ENCODE measurements at regions not wholly inside any gene's neighbourhood (a gene's known extent, or its start where the extent isn't known, plus 50 kb on each side); places are given as distances from the start of the nearest gene placed in this dataset.

- no peak overlapping the region for H3K4me2 ChIP-seq (ENCODE audit: low read length)
- no peak overlapping the region for H3K14ac ChIP-seq (ENCODE audit: low read length)
- H4K8ac ChIP-seq (ENCODE audit: low read depth, low read length): no peak overlapping the region
- no peak overlapping the region for H2BK5ac ChIP-seq (ENCODE audit: low read depth, low read length, poor library complexity)
- H3K4ac ChIP-seq (ENCODE audit: low read depth, low read length): no peak overlapping the region
- H3K4me1 ChIP-seq (ENCODE audit: control insufficient read depth in 1 of 2, insufficient read depth in 2 of 2, low read length in 2 of 2): peaks cover 5 to 11% of the 10 kb centered on the region in 2 experiments
- no peak overlapping the region for H3K9ac ChIP-seq (ENCODE audit: low read length)
- H2BK120ac ChIP-seq (ENCODE audit: insufficient read depth, low read length, poor library complexity): no peak overlapping the region
- peak overlapping the region; percentile 30 for H2AK5ac ChIP-seq (ENCODE audit: low read length)
- no peak overlapping the region for H4K91ac ChIP-seq (ENCODE audit: low read depth, low read length)
- no peaks in the 10 kb centered on the region for H3K79me2 ChIP-seq (ENCODE audit: control insufficient read depth, insufficient read depth, low read length, poor library complexity)
- no peak overlapping the region for H2AFZ ChIP-seq (ENCODE audit: insufficient read depth, low read length, poor library complexity)
- H3K27ac ChIP-seq (ENCODE audit: low read depth, low read length): no peak overlapping the region
- no peak overlapping the region for H3K23ac ChIP-seq (ENCODE audit: low read length)
- no peaks in the 10 kb centered on the region for H3K9me3 ChIP-seq (ENCODE audit: insufficient read depth, low read depth, low read length)
- no peaks in the 10 kb centered on the region for H3K27me3 ChIP-seq (ENCODE audit: insufficient read depth, low read length)
- WGBS (ENCODE audit: extremely low coverage, insufficient coverage, insufficient read length): no CpG with 5 or more reads among the region's 1 CpG
- no peak for DNase-seq
- no peak overlapping the region for H3K18ac ChIP-seq (ENCODE audit: low read length)
- peak overlapping the region; percentile 81 for H2BK12ac ChIP-seq (ENCODE audit: low read length)
- no peak overlapping the region for H3K4me3 ChIP-seq (ENCODE audit: low read depth, low read length)
- H4K12ac ChIP-seq (ENCODE audit: low read depth, low read length): no peak overlapping the region
- no peaks in the 10 kb centered on the region for H3K79me1 ChIP-seq (ENCODE audit: low read length)
- H3K36me3 ChIP-seq (ENCODE audit: control insufficient read depth in 1 of 2, insufficient read depth in 2 of 2, low read length in 2 of 2): no peaks in the 10 kb centered on the region
Observed at GRCh38 chr2:63675026-63675425, 86.3 kb downstream of the MDH1 start.

- Histone ChIP-seq H2AK5ac (ENCODE audit: low read length) (no peak overlapping the region), H3K23ac (ENCODE audit: low read length) (no peak overlapping the region), H3K9me3 (ENCODE audit: insufficient read depth, low read depth, low read length) (no peaks in the 10 kb centered on the region), H3K18ac (ENCODE audit: low read length) (no peak overlapping the region), H3K79me2 (ENCODE audit: control insufficient read depth, insufficient read depth, low read length, poor library complexity) (no peaks in the 10 kb centered on the region), H3K9ac (ENCODE audit: low read length) (no peak overlapping the region), H2BK12ac (ENCODE audit: low read length) (no peak overlapping the region), H3K4me2 (ENCODE audit: low read length) (no peak overlapping the region), H2BK120ac (ENCODE audit: insufficient read depth, low read length, poor library complexity) (no peak overlapping the region), H3K27me3 (ENCODE audit: insufficient read depth, low read length) (no peaks in the 10 kb centered on the region), H4K12ac (ENCODE audit: low read depth, low read length) (no peak overlapping the region), H3K36me3 (ENCODE audit: control insufficient read depth in 1 of 2, insufficient read depth in 2 of 2, low read length in 2 of 2) (peaks cover 0 to 3% of the 10 kb centered on the region in 2 experiments), H4K91ac (ENCODE audit: low read depth, low read length) (no peak overlapping the region), H4K8ac (ENCODE audit: low read depth, low read length) (no peak overlapping the region), H3K79me1 (ENCODE audit: low read length) (no peaks in the 10 kb centered on the region), H3K4me3 (ENCODE audit: low read depth, low read length) (no peak overlapping the region), H3K27ac (ENCODE audit: low read depth, low read length) (no peak overlapping the region), H2BK5ac (ENCODE audit: low read depth, low read length, poor library complexity) (no peak overlapping the region), H3K4me1 (ENCODE audit: control insufficient read depth in 1 of 2, insufficient read depth in 2 of 2, low read length in 2 of 2) (peaks cover 5 to 11% of the 10 kb centered on the region in 2 experiments), H3K14ac (ENCODE audit: low read length) (no peak overlapping the region), H3K4ac (ENCODE audit: low read depth, low read length) (no peak overlapping the region), H2AFZ (ENCODE audit: insufficient read depth, low read length, poor library complexity) (no peak overlapping the region)
- WGBS (ENCODE audit: extremely low coverage, insufficient coverage, insufficient read length): no CpG with 5 or more reads among the region's 2 CpGs
- no peak for DNase-seq
Observed at GRCh38 chr2:63676135-63676534, 87.4 kb downstream of the MDH1 start.

GRCh38 chr2:63678085-63678484, 89.3 kb downstream of the MDH1 start:
- H3K23ac ChIP-seq (ENCODE audit: low read length): no peak overlapping the region
- peaks cover 5 to 11% of the 10 kb centered on the region in 2 experiments for H3K4me1 ChIP-seq (ENCODE audit: control insufficient read depth in 1 of 2, insufficient read depth in 2 of 2, low read length in 2 of 2)
- H3K27me3 ChIP-seq (ENCODE audit: insufficient read depth, low read length): no peaks in the 10 kb centered on the region
- no peak overlapping the region for H2BK12ac ChIP-seq (ENCODE audit: low read length)
- H4K8ac ChIP-seq (ENCODE audit: low read depth, low read length): no peak overlapping the region
- H2AK5ac ChIP-seq (ENCODE audit: low read length): no peak overlapping the region
- H3K9me3 ChIP-seq (ENCODE audit: insufficient read depth, low read depth, low read length): no peaks in the 10 kb centered on the region
- H4K12ac ChIP-seq (ENCODE audit: low read depth, low read length): no peak overlapping the region
- no peaks in the 10 kb centered on the region for H3K79me1 ChIP-seq (ENCODE audit: low read length)
- no peak overlapping the region for H3K14ac ChIP-seq (ENCODE audit: low read length)
- no peak overlapping the region for H3K9ac ChIP-seq (ENCODE audit: low read length)
- H2BK120ac ChIP-seq (ENCODE audit: insufficient read depth, low read length, poor library complexity): no peak overlapping the region
- H3K4ac ChIP-seq (ENCODE audit: low read depth, low read length): no peak overlapping the region
- no peak overlapping the region for H4K91ac ChIP-seq (ENCODE audit: low read depth, low read length)
- no peaks in the 10 kb centered on the region for H3K79me2 ChIP-seq (ENCODE audit: control insufficient read depth, insufficient read depth, low read length, poor library complexity)
- no peak overlapping the region for H3K27ac ChIP-seq (ENCODE audit: low read depth, low read length)
- no CpG with 5 or more reads among the region's 2 CpGs for WGBS (ENCODE audit: extremely low coverage, insufficient coverage, insufficient read length)
- H3K4me2 ChIP-seq (ENCODE audit: low read length): no peak overlapping the region
- peaks cover 0 to 3% of the 10 kb centered on the region in 2 experiments for H3K36me3 ChIP-seq (ENCODE audit: control insufficient read depth in 1 of 2, insufficient read depth in 2 of 2, low read length in 2 of 2)
- no peak overlapping the region for H2BK5ac ChIP-seq (ENCODE audit: low read depth, low read length, poor library complexity)
- no peak overlapping the region for H3K18ac ChIP-seq (ENCODE audit: low read length)
- H2AFZ ChIP-seq (ENCODE audit: insufficient read depth, low read length, poor library complexity): no peak overlapping the region
- DNase-seq: no peak
- no peak overlapping the region for H3K4me3 ChIP-seq (ENCODE audit: low read depth, low read length)

GRCh38 chr2:63678551-63678950, 89.8 kb downstream of the MDH1 start:
- H2AFZ ChIP-seq (ENCODE audit: insufficient read depth, low read length, poor library complexity): no peak overlapping the region
- H3K36me3 ChIP-seq (ENCODE audit: control insufficient read depth in 1 of 2, insufficient read depth in 2 of 2, low read length in 2 of 2): peaks cover 0 to 3% of the 10 kb centered on the region in 2 experiments
- H3K4me3 ChIP-seq (ENCODE audit: low read depth, low read length): no peak overlapping the region
- no peaks in the 10 kb centered on the region for H3K79me2 ChIP-seq (ENCODE audit: control insufficient read depth, insufficient read depth, low read length, poor library complexity)
- H3K9me3 ChIP-seq (ENCODE audit: insufficient read depth, low read depth, low read length): no peaks in the 10 kb centered on the region
- no peak overlapping the region for H3K4ac ChIP-seq (ENCODE audit: low read depth, low read length)
- no peak overlapping the region for H3K23ac ChIP-seq (ENCODE audit: low read length)
- no peak overlapping the region for H4K12ac ChIP-seq (ENCODE audit: low read depth, low read length)
- H3K18ac ChIP-seq (ENCODE audit: low read length): no peak overlapping the region
- H2AK5ac ChIP-seq (ENCODE audit: low read length): no peak overlapping the region
- H4K91ac ChIP-seq (ENCODE audit: low read depth, low read length): no peak overlapping the region
- H2BK5ac ChIP-seq (ENCODE audit: low read depth, low read length, poor library complexity): no peak overlapping the region
- H4K8ac ChIP-seq (ENCODE audit: low read depth, low read length): no peak overlapping the region
- no peak overlapping the region for H3K27ac ChIP-seq (ENCODE audit: low read depth, low read length)
- no peak overlapping the region for H3K9ac ChIP-seq (ENCODE audit: low read length)
- no peaks in the 10 kb centered on the region for H3K79me1 ChIP-seq (ENCODE audit: low read length)
- no peaks in the 10 kb centered on the region for H3K27me3 ChIP-seq (ENCODE audit: insufficient read depth, low read length)
- H2BK12ac ChIP-seq (ENCODE audit: low read length): no peak overlapping the region
- no peak overlapping the region for H2BK120ac ChIP-seq (ENCODE audit: insufficient read depth, low read length, poor library complexity)
- no peak for DNase-seq
- H3K4me2 ChIP-seq (ENCODE audit: low read length): no peak overlapping the region
- no peak overlapping the region for H3K14ac ChIP-seq (ENCODE audit: low read length)
- H3K4me1 ChIP-seq (ENCODE audit: control insufficient read depth in 1 of 2, insufficient read depth in 2 of 2, low read length in 2 of 2): peaks cover 5 to 7% of the 10 kb centered on the region in 2 experiments
- no CpG with 5 or more reads among the region's 4 CpGs for WGBS (ENCODE audit: extremely low coverage, insufficient coverage, insufficient read length)

Measured in trophoblast cell (in vitro differentiated cells and primary cell).